ENCODE measurements at regions not wholly inside any gene's neighbourhood (a gene's known extent, or its start where the extent isn't known, plus 50 kb on each side); places are given as distances from the start of the nearest gene placed in this dataset.

DNA sequence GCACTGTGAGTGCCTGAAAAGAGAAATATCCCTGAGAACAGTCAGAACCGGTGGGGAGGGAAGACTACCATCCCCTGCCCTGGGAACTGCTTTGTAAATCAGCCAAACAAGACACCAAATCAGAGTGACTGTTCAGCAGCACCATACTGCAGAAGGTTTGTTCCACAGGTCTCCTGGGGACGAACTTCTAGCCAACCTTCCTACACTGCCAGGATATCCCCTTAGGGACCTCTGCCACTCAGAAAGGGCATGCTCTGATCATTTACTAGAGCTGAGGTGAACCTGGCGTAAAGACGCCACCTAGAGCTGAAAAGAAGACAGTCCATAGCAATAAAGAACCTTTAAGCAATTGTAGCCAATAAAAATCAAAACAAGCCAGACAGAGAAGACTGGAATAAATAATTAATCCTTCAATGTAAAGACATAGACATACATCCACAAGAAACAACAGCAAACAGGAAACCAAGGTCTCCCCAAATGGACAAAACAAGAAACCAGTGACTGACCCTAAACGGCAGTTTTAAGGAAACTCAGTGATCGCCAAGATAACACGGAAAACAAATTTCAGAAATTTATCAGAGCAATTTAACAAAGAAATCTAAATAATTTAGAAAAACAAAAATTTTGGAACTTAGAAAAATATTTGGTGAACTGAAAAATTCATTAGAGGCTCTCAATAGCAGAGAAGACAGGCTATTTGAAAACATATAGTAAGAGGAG is 228.1 kb upstream of the AMIGO2 start:
- TF ChIP-seq SUZ12 (IDR thresholded peaks at IDR 0.05) = no peak
- TF ChIP-seq FOXM1 (IDR thresholded peaks at IDR 0.05; ENCODE audit: borderline replicate concordance) = no peak
- no peak for TF ChIP-seq LEF1 (IDR thresholded peaks at IDR 0.05; ENCODE audit: borderline replicate concordance)
- no peak for TF ChIP-seq CTBP1 (IDR thresholded peaks at IDR 0.05; ENCODE audit: borderline replicate concordance)
- no peak for TF ChIP-seq SP1 (IDR thresholded peaks at IDR 0.05)

Data from HEK293T (cell line).